ENCODE measurements at regions not wholly inside any gene's neighbourhood (a gene's known extent, or its start where the extent isn't known, plus 50 kb on each side); places are given as distances from the start of the nearest gene placed in this dataset.

DNA sequence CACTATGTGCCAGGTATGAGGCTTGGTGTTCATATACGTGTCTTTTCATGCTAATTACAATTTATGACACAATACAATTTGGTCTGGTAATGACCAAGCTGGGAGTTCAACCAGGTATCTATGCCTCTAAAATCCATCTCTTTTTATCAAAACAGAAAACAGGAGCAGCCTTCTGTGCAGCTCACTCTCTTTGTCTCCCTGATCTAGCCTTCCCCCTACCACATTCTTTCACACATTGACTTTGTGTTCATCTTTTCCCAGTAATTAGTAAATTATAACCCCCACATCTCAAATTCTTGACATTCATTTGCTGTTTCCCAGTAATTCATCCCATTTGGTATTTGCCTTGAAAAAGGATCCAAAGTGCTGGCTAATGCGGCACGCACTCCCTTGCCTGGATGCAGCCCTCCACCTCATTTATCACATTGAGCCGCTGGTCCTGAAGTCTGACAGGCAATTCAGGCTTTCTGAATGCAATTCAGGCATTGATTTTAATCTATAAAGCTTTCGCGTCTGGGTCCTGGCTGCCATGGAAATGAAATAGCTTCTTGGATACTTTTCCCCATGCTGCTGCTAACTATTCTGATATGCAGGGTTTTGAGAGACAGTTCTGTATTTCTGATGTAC, 112.5 kb upstream of the ANKRD1 start:
- DNase-seq: no peak
- Histone ChIP-seq H3K36me3 (ENCODE audit: control insufficient read depth, insufficient read depth, low read length) (no peaks in the 10 kb centered on the region), H3K27ac (ENCODE audit: low read length) (no peak overlapping the region), H3K27me3 (ENCODE audit: control insufficient read depth, insufficient read depth, low read length) (no peaks in the 10 kb centered on the region), H3K4me3 (ENCODE audit: low read length) (no peak overlapping the region), H3K9me3 (ENCODE audit: control insufficient read depth, insufficient read depth, low read length) (no peaks in the 10 kb centered on the region), H3K4me1 (ENCODE audit: control insufficient read depth, insufficient read depth, low read length) (peaks cover 10% of the 10 kb centered on the region)
- TF ChIP-seq, protein P1, sequence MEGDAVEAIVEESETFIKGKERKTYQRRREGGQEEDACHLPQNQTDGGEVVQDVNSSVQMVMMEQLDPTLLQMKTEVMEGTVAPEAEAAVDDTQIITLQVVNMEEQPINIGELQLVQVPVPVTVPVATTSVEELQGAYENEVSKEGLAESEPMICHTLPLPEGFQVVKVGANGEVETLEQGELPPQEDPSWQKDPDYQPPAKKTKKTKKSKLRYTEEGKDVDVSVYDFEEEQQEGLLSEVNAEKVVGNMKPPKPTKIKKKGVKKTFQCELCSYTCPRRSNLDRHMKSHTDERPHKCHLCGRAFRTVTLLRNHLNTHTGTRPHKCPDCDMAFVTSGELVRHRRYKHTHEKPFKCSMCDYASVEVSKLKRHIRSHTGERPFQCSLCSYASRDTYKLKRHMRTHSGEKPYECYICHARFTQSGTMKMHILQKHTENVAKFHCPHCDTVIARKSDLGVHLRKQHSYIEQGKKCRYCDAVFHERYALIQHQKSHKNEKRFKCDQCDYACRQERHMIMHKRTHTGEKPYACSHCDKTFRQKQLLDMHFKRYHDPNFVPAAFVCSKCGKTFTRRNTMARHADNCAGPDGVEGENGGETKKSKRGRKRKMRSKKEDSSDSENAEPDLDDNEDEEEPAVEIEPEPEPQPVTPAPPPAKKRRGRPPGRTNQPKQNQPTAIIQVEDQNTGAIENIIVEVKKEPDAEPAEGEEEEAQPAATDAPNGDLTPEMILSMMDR (IDR thresholded peaks at IDR 0.05): no peak
- intact Hi-C loops (cut with micrococcal nuclease): no loop called here
- no peaks in the 10 kb centered on the region for H3K36me3 Mint-ChIP-seq
- no peak for ATAC-seq
- peaks cover 12 to 16% of the 10 kb centered on the region in 2 donors for H3K4me1 Mint-ChIP-seq
- H3K27ac Mint-ChIP-seq: no peak overlapping the region
- peaks cover 0 to 5% of the 10 kb centered on the region in 2 donors for H3K27me3 Mint-ChIP-seq (ENCODE audit: low read depth in 2 of 2)
- 92% methylated on average over 6 of the region's 6 CpGs for WGBS (ENCODE audit: insufficient coverage)
- no peaks in the 10 kb centered on the region for H3K9me3 Mint-ChIP-seq
- no peak overlapping the region for H3K4me3 Mint-ChIP-seq

DNA sequence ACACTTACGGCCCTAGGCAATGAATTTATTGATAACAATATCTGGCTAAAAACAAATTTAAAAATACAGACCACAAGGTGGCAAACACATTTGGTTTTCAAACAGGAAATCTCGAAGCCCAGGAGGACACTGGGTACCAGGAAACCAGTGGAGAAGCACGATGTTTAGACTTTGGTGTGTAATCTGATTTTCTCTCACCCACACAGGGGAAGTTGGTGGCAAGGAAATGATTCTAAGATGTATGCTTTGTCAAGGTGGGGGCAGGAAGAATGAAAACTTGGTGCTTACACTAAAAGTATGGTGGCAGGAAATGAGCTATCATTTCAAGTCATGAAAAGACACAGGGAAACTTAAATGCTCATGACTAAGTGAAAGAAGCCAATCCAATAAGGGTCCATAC, 113.2 kb upstream of the ANKRD1 start:
- Mint-ChIP-seq H3K9me3 (no peaks in the 10 kb centered on the region), H3K27ac (peak overlapping the region in 1 of 2 donors; percentile 19), H3K27me3 (ENCODE audit: low read depth in 2 of 2) (peaks cover 2 to 5% of the 10 kb centered on the region in 2 donors), H3K4me1 (peaks cover 12 to 16% of the 10 kb centered on the region in 2 donors), H3K4me3 (peak overlapping the region; percentile 4), H3K36me3 (no peaks in the 10 kb centered on the region)
- Histone ChIP-seq H3K27ac (ENCODE audit: low read length) (peak overlapping the region; percentile 35), H3K27me3 (ENCODE audit: control insufficient read depth, insufficient read depth, low read length) (no peaks in the 10 kb centered on the region), H3K4me1 (ENCODE audit: control insufficient read depth, insufficient read depth, low read length) (peaks cover 10% of the 10 kb centered on the region), H3K9me3 (ENCODE audit: control insufficient read depth, insufficient read depth, low read length) (no peaks in the 10 kb centered on the region), H3K4me3 (ENCODE audit: low read length) (no peak overlapping the region), H3K36me3 (ENCODE audit: control insufficient read depth, insufficient read depth, low read length) (no peaks in the 10 kb centered on the region)
- WGBS (ENCODE audit: insufficient coverage): 57% methylated on average over 1 of the region's 3 CpGs
- peak in 1 of 2 donors; percentile 69 for DNase-seq
- TF ChIP-seq, protein P1 (IDR thresholded peaks at IDR 0.05): no peak
- peak; percentile 50 to 79 (median 61) for ATAC-seq
- intact Hi-C loops (cut with micrococcal nuclease): no loop called here

GRCh38 chr10:91034494-91035159, 113.7 kb upstream of the ANKRD1 start:
- DNase-seq (no peak), ATAC-seq (no peak)
- Histone ChIP-seq H3K9me3 (ENCODE audit: control insufficient read depth, insufficient read depth, low read length) (no peaks in the 10 kb centered on the region), H3K27ac (ENCODE audit: low read length) (peak overlapping the region; percentile 35), H3K36me3 (ENCODE audit: control insufficient read depth, insufficient read depth, low read length) (no peaks in the 10 kb centered on the region), H3K4me1 (ENCODE audit: control insufficient read depth, insufficient read depth, low read length) (peaks cover 10% of the 10 kb centered on the region), H3K27me3 (ENCODE audit: control insufficient read depth, insufficient read depth, low read length) (no peaks in the 10 kb centered on the region), H3K4me3 (ENCODE audit: low read length) (no peak overlapping the region)
- Mint-ChIP-seq H3K27me3 (ENCODE audit: low read depth in 2 of 2) (peaks cover 5 to 6% of the 10 kb centered on the region in 2 donors), H3K36me3 (no peaks in the 10 kb centered on the region), H3K4me1 (peaks cover 12 to 16% of the 10 kb centered on the region in 2 donors), H3K9me3 (no peaks in the 10 kb centered on the region), H3K27ac (peak overlapping the region in 1 of 2 donors; percentile 19), H3K4me3 (no peak overlapping the region)
- WGBS (ENCODE audit: insufficient coverage): 93% methylated on average over 7 of the region's 9 CpGs
- intact Hi-C loops (cut with micrococcal nuclease): no loop called here
- TF ChIP-seq, protein P1 (IDR thresholded peaks at IDR 0.05): no peak
